ENCODE measurements at regions not wholly inside any gene's neighbourhood (a gene's known extent, or its start where the extent isn't known, plus 50 kb on each side); places are given as distances from the start of the nearest gene placed in this dataset.

- no peak for TF ChIP-seq CTCF (IDR thresholded peaks at IDR 0.05; ENCODE audit: extremely low read depth, missing control alignments)
- no peak for DNase-seq (ENCODE audit: low spot score)
Measured at GRCh38 chr7:46558482-46559193, 637.6 kb upstream of the IGFBP3 start.

GRCh38 chr7:46557781-46558180, 636.7 kb upstream of the IGFBP3 start:
- no peak for TF ChIP-seq CTCF (IDR thresholded peaks at IDR 0.05; ENCODE audit: extremely low read depth, missing control alignments)
- no peak for DNase-seq (ENCODE audit: low spot score)

GRCh38 chr7:46557295-46557711, 636.2 kb upstream of the IGFBP3 start:
- DNase-seq (ENCODE audit: low spot score) = no peak
- TF ChIP-seq CTCF (IDR thresholded peaks at IDR 0.05; ENCODE audit: extremely low read depth, missing control alignments) = no peak

GRCh38 chr7:46554688-46555422, 633.8 kb upstream of the IGFBP3 start:
- no peak for DNase-seq (ENCODE audit: low spot score)
- no peak for TF ChIP-seq CTCF (IDR thresholded peaks at IDR 0.05; ENCODE audit: extremely low read depth, missing control alignments)

GRCh38 chr7:46551603-46552002, 630.5 kb upstream of the IGFBP3 start:
- no peak for TF ChIP-seq CTCF (IDR thresholded peaks at IDR 0.05; ENCODE audit: extremely low read depth, missing control alignments)
- DNase-seq (ENCODE audit: low spot score) = no peak

GRCh38 chr7:46550864-46551263, 629.8 kb upstream of the IGFBP3 start:
- no peak for TF ChIP-seq CTCF (IDR thresholded peaks at IDR 0.05; ENCODE audit: extremely low read depth, missing control alignments)
- DNase-seq (ENCODE audit: low spot score) = no peak

GRCh38 chr7:46549892-46550639, 629.0 kb upstream of the IGFBP3 start:
- no peak for TF ChIP-seq CTCF (IDR thresholded peaks at IDR 0.05; ENCODE audit: extremely low read depth, missing control alignments)
- no peak for DNase-seq (ENCODE audit: low spot score)
